ENCODE measurements at regions not wholly inside any gene's neighbourhood (a gene's known extent, or its start where the extent isn't known, plus 50 kb on each side); places are given as distances from the start of the nearest gene placed in this dataset.
A peak's percentile ranks its signal among the peaks of the same experiment; 100 is the strongest.

- DNase-seq = no peak
These were observed 537.3 kb upstream of the TGFBR2 start for GRCh38 chr3:30069056-30069455.

GRCh38 chr3:30073040-30073439, 533.4 kb upstream of the TGFBR2 start:
- DNase-seq = no peak

- DNase-seq = peak; percentile 4
These were observed 532.8 kb upstream of the TGFBR2 start for GRCh38 chr3:30073622-30074021.

- DNase-seq = no peak
These were observed 530.9 kb upstream of the TGFBR2 start for GRCh38 chr3:30075514-30075913.

- no peak for DNase-seq
These were observed 529.5 kb upstream of the TGFBR2 start for GRCh38 chr3:30076899-30077298.

- no peak for DNase-seq
These were observed 528.7 kb upstream of the TGFBR2 start for GRCh38 chr3:30077746-30078145.

GRCh38 chr3:30078736-30079135, 527.7 kb upstream of the TGFBR2 start:
- DNase-seq = no peak

- DNase-seq = no peak
These were observed 524.5 kb upstream of the TGFBR2 start for GRCh38 chr3:30081904-30082303.

GRCh38 chr3:30082652-30083051, 523.7 kb upstream of the TGFBR2 start:
- no peak for DNase-seq

- DNase-seq = no peak
These were observed 523.1 kb upstream of the TGFBR2 start for GRCh38 chr3:30083315-30083714.

GRCh38 chr3:30084316-30084715, 522.1 kb upstream of the TGFBR2 start:
- DNase-seq = no peak

GRCh38 chr3:30084971-30085403, 521.4 kb upstream of the TGFBR2 start:
- DNase-seq = no peak

- DNase-seq = no peak
These were observed 520.9 kb upstream of the TGFBR2 start for GRCh38 chr3:30085486-30085885.

- DNase-seq = no peak
These were observed 514.7 kb upstream of the TGFBR2 start for GRCh38 chr3:30091686-30092085.

GRCh38 chr3:30097022-30097650, 509.3 kb upstream of the TGFBR2 start:
- DNase-seq = no peak

- no peak for DNase-seq
These were observed 508.2 kb upstream of the TGFBR2 start for GRCh38 chr3:30098243-30098642.

GRCh38 chr3:30098653-30099455, 507.5 kb upstream of the TGFBR2 start:
- peak; percentile 20 for DNase-seq

- DNase-seq = no peak
These were observed 504.0 kb upstream of the TGFBR2 start for GRCh38 chr3:30102356-30102755.

GRCh38 chr3:30103186-30103585, 503.2 kb upstream of the TGFBR2 start:
- DNase-seq = no peak

- no peak for DNase-seq
These were observed 498.9 kb upstream of the TGFBR2 start for GRCh38 chr3:30107531-30107930.

- DNase-seq = no peak
These were observed 494.0 kb upstream of the TGFBR2 start for GRCh38 chr3:30112411-30112810.

- peak; percentile 72 for DNase-seq
These were observed 493.4 kb upstream of the TGFBR2 start for GRCh38 chr3:30112902-30113484.

GRCh38 chr3:30113906-30114305, 492.5 kb upstream of the TGFBR2 start:
- no peak for DNase-seq

GRCh38 chr3:30114918-30115317, 491.5 kb upstream of the TGFBR2 start:
- DNase-seq = no peak

All from dermis blood vessel endothelial cell (primary cell).